Activated naive CD8-positive, alpha-beta T cell treated with anti-CD3 and anti-CD28 coated beads, Interleukin-2, amount 50 U/mL, for 24 hours (primary cell): ENCODE measurements at regions not wholly inside any gene's neighbourhood (a gene's known extent, or its start where the extent isn't known, plus 50 kb on each side); places are given as distances from the start of the nearest gene placed in this dataset.

Experiments
- ATAC-seq: fragments of 150-1000 bp; cut with Tn5 transposase; one replicate; pipeline ENCODE4 v1.10.0; 2021
- DNase-seq: peaks from one replicate; pipeline ENCODE4 v3.0.0; 2021
- H3K27ac Mint-ChIP-seq: one replicate; pipeline ENCODE4 v1.8.0; 2021; ENCODE audit warnings: mild to moderate bottlenecking, mixed read lengths
- H3K27me3 Mint-ChIP-seq: one replicate; pipeline ENCODE4 v1.8.0; 2021; ENCODE audit warnings: mixed read lengths
- H3K36me3 Mint-ChIP-seq: one replicate; pipeline ENCODE4 v1.8.0; 2021; ENCODE audit warnings: low read depth, mixed read lengths
- H3K4me1 Mint-ChIP-seq: one replicate; pipeline ENCODE4 v1.8.0; 2021; ENCODE audit warnings: mixed read lengths
- H3K4me3 Mint-ChIP-seq: one replicate; pipeline ENCODE4 v1.8.0; 2021; ENCODE audit warnings: mild to moderate bottlenecking, moderate library complexity, mixed read lengths
- H3K9me3 Mint-ChIP-seq: one replicate; pipeline ENCODE4 v1.8.0; 2021; ENCODE audit warnings: mixed read lengths

GRCh38 chr6:140768133-140768532, 1364.6 kb upstream of the GJE1 start:
- H3K36me3 Mint-ChIP-seq: no peaks in the 10 kb centered on the region
- no peaks in the 10 kb centered on the region for H3K4me1 Mint-ChIP-seq
- DNase-seq (no peak), ATAC-seq (no peak)
- peaks cover 3% of the 10 kb centered on the region for H3K27me3 Mint-ChIP-seq
- H3K27ac Mint-ChIP-seq: no peak overlapping the region
- no peak overlapping the region for H3K4me3 Mint-ChIP-seq
- H3K9me3 Mint-ChIP-seq: peaks cover 20% of the 10 kb centered on the region

- H3K27ac Mint-ChIP-seq: no peak overlapping the region
- no peak for ATAC-seq
- no peak for DNase-seq
- H3K36me3 Mint-ChIP-seq: no peaks in the 10 kb centered on the region
- no peak overlapping the region for H3K4me3 Mint-ChIP-seq
- peaks cover 2% of the 10 kb centered on the region for H3K27me3 Mint-ChIP-seq
- H3K4me1 Mint-ChIP-seq: no peaks in the 10 kb centered on the region
- peaks cover 20% of the 10 kb centered on the region for H3K9me3 Mint-ChIP-seq
Observed at GRCh38 chr6:140766999-140767398, 1365.7 kb upstream of the GJE1 start.

GRCh38 chr6:140758169-140758877, 1374.4 kb upstream of the GJE1 start:
- H3K36me3 Mint-ChIP-seq: no peaks in the 10 kb centered on the region
- H3K4me3 Mint-ChIP-seq: no peak overlapping the region
- H3K4me1 Mint-ChIP-seq: no peaks in the 10 kb centered on the region
- no peak for ATAC-seq
- no peaks in the 10 kb centered on the region for H3K9me3 Mint-ChIP-seq
- H3K27me3 Mint-ChIP-seq: peaks cover 4% of the 10 kb centered on the region
- H3K27ac Mint-ChIP-seq: no peak overlapping the region
- DNase-seq: no peak

GRCh38 chr6:140752234-140752633, 1377.8 kb upstream of the CITED2 start:
- H3K9me3 Mint-ChIP-seq: peaks cover 16% of the 10 kb centered on the region
- no peaks in the 10 kb centered on the region for H3K4me1 Mint-ChIP-seq
- ATAC-seq (no peak), DNase-seq (no peak)
- no peak overlapping the region for H3K27ac Mint-ChIP-seq
- peaks cover 2% of the 10 kb centered on the region for H3K27me3 Mint-ChIP-seq
- H3K4me3 Mint-ChIP-seq: no peak overlapping the region
- no peaks in the 10 kb centered on the region for H3K36me3 Mint-ChIP-seq

DNA sequence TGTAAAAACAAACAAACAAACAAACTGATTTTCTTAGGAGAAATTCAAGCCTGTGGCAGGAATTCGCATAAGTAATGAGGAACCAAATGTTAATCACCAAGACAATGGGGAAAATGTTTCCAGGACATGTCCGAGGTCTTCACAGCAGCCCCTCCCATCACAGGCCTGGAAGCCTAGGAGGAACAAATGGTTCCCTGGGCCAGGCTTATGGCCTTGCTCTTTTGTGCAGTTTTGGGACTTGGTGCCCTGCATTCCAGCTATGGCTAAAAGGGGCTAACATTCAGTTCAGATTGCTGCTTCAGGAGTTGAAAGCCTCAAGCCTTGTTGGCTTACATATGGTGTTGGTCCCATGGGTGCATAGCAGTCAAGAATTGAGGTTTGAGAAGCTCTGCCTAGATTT, 1372.7 kb upstream of the CITED2 start:
- DNase-seq: no peak
- H3K4me1 Mint-ChIP-seq: no peaks in the 10 kb centered on the region
- peaks cover 20% of the 10 kb centered on the region for H3K9me3 Mint-ChIP-seq
- no peak for ATAC-seq
- H3K36me3 Mint-ChIP-seq: peaks cover 3% of the 10 kb centered on the region
- H3K27me3 Mint-ChIP-seq: no peaks in the 10 kb centered on the region
- no peak overlapping the region for H3K27ac Mint-ChIP-seq
- H3K4me3 Mint-ChIP-seq: no peak overlapping the region

GRCh38 chr6:140744659-140745320, 1370.3 kb upstream of the CITED2 start:
- DNase-seq: no peak

GRCh38 chr6:140736231-140736630, 1361.8 kb upstream of the CITED2 start:
- Mint-ChIP-seq H3K27me3 (peaks cover 2% of the 10 kb centered on the region), H3K4me1 (no peaks in the 10 kb centered on the region), H3K4me3 (no peak overlapping the region), H3K27ac (no peak overlapping the region), H3K36me3 (no peaks in the 10 kb centered on the region), H3K9me3 (no peaks in the 10 kb centered on the region)
- DNase-seq (no peak), ATAC-seq (no peak)

More at GRCh38 chr6:140744659-140745320, 1370.3 kb upstream of the CITED2 start:
- H3K27me3 Mint-ChIP-seq: no peaks in the 10 kb centered on the region
- H3K27ac Mint-ChIP-seq: no peak overlapping the region
- peaks cover 20% of the 10 kb centered on the region for H3K9me3 Mint-ChIP-seq
- H3K4me3 Mint-ChIP-seq: no peak overlapping the region
- no peaks in the 10 kb centered on the region for H3K4me1 Mint-ChIP-seq
- peaks cover 3% of the 10 kb centered on the region for H3K36me3 Mint-ChIP-seq
- no peak for ATAC-seq

GRCh38 chr6:140732991-140733390, 1358.5 kb upstream of the CITED2 start:
- no peaks in the 10 kb centered on the region for H3K36me3 Mint-ChIP-seq
- peaks cover 2% of the 10 kb centered on the region for H3K27me3 Mint-ChIP-seq
- peaks cover 2% of the 10 kb centered on the region for H3K4me1 Mint-ChIP-seq
- ATAC-seq (no peak), DNase-seq (no peak)
- no peak overlapping the region for H3K27ac Mint-ChIP-seq
- no peaks in the 10 kb centered on the region for H3K9me3 Mint-ChIP-seq
- H3K4me3 Mint-ChIP-seq: no peak overlapping the region

DNA sequence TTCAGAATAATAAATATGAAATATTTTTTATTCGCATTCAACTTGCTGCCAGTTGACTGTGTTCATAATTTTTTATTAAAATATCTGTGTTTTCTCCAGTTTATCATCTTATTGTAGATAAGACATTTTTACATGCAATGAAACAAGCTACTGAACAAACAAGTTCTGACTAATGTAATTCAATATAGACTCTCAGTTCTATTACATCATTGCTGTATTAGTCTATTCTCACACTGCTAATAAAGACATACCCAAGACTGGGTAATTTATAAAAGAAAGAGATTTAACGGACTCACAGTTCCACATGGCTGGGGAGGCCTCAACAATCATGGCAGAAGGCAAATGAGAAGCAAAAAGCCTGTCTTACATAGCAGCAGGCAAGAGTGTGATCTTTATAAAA, 1357.7 kb upstream of the CITED2 start:
- DNase-seq (no peak), ATAC-seq (no peak)
- no peaks in the 10 kb centered on the region for H3K27me3 Mint-ChIP-seq
- H3K4me3 Mint-ChIP-seq: no peak overlapping the region
- H3K27ac Mint-ChIP-seq: no peak overlapping the region
- no peaks in the 10 kb centered on the region for H3K9me3 Mint-ChIP-seq
- peaks cover 2% of the 10 kb centered on the region for H3K4me1 Mint-ChIP-seq
- no peaks in the 10 kb centered on the region for H3K36me3 Mint-ChIP-seq

DNA sequence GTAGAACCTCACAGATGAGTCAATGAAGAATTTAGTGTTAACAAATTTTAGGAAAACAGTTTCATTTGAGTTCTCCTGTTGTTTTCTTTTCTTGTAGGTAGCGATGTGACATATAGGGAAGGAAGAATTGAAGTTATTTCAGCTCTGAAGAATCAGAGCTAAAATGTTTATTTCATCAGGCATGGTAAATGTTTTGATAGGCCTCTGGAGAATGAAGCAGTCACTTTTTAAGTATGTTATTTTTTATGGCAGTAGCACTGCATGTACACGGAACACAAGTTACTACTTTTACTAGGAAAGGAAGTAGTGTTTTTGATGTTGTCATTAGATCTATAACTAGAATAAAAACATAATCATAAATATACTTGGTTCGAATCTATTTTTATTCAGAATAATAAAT, 1357.3 kb upstream of the CITED2 start:
- H3K36me3 Mint-ChIP-seq: no peaks in the 10 kb centered on the region

DNA sequence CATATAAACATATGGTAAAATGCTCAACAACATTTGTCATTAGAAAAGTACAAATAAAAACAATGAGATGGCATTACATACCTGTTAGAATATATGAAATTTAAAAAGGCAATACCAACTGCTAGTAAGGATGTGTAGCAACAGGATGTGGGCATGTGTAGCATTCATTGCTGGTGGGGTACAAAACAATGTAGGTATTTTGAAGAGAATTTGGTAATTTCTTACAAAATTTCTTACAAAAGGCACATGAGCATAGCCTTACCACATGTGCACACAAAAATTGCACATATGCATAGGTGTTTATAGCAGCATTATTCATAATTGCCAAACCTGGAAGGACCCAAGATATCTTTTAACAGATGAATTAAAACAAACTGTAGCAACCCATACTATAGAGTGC, 1355.1 kb upstream of the CITED2 start:
- no peaks in the 10 kb centered on the region for H3K36me3 Mint-ChIP-seq
- H3K9me3 Mint-ChIP-seq: no peaks in the 10 kb centered on the region
- H3K27ac Mint-ChIP-seq: no peak overlapping the region
- H3K27me3 Mint-ChIP-seq: no peaks in the 10 kb centered on the region
- ATAC-seq (no peak), DNase-seq (no peak)
- H3K4me1 Mint-ChIP-seq: peaks cover 2% of the 10 kb centered on the region
- no peak overlapping the region for H3K4me3 Mint-ChIP-seq

More for the DNA sequence above, 1357.3 kb upstream of the CITED2 start:
- ATAC-seq (no peak), DNase-seq (no peak)
- H3K4me1 Mint-ChIP-seq: peaks cover 2% of the 10 kb centered on the region
- no peak overlapping the region for H3K27ac Mint-ChIP-seq
- no peaks in the 10 kb centered on the region for H3K9me3 Mint-ChIP-seq
- no peaks in the 10 kb centered on the region for H3K27me3 Mint-ChIP-seq
- H3K4me3 Mint-ChIP-seq: no peak overlapping the region

DNA sequence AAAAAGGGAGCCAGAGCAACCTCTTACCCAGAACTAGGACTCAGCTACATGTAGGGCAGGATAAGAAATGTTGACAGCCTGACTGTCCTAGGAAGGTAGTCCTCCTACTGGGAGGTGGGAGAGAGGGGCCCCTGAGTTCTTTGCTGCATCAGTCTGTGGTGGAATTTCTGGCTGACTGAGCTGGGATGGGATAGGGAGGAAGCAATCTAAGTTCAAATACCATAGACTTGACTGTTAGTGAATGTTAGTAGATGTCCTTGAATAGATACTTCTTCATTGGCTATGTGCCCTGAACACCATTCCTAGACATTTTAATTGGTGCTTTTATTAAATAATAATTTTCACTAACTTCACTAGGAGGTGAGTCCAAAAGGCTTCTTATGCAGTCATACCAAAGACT, 1343.6 kb upstream of the CITED2 start:
- ATAC-seq (no peak), DNase-seq (no peak)
- Mint-ChIP-seq H3K4me1 (no peaks in the 10 kb centered on the region), H3K27ac (no peak overlapping the region), H3K4me3 (no peak overlapping the region), H3K36me3 (no peaks in the 10 kb centered on the region), H3K27me3 (no peaks in the 10 kb centered on the region), H3K9me3 (peaks cover 10% of the 10 kb centered on the region)

- H3K9me3 Mint-ChIP-seq: peaks cover 12% of the 10 kb centered on the region
- H3K27me3 Mint-ChIP-seq: no peaks in the 10 kb centered on the region
- no peak overlapping the region for H3K4me3 Mint-ChIP-seq
- no peak overlapping the region for H3K27ac Mint-ChIP-seq
- no peak for DNase-seq
- no peak for ATAC-seq
- H3K4me1 Mint-ChIP-seq: peaks cover 6% of the 10 kb centered on the region
- no peaks in the 10 kb centered on the region for H3K36me3 Mint-ChIP-seq
Observed at GRCh38 chr6:140713495-140713894, 1339.0 kb upstream of the CITED2 start.

DNA sequence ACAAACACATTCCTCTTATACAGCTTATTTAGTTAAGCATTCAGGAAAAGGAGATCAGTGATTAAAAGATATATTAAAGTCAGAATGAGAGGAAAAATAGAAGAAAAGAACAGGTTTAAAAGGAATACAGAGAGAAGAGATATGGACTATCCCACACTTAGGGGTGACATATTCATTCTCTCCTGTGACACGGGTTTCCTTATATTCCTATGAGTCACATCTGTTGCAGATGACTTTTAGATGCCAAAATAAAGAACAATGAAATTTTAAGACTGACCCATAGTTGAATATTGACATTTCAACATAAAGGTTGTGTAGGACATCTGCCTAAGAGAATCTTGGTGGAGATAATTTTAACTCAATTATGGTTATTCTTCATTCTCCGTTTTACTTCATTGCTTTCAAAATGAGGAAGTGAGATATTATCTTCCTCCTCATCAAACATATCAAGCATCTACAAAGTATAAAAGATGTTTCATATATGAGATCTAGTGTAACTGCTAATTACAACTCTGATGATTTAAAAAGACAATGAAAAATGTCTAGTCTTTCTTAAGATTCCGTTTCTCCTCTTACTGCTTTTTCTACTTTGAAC, 1336.7 kb upstream of the CITED2 start:
- no peaks in the 10 kb centered on the region for H3K27me3 Mint-ChIP-seq
- peaks cover 7% of the 10 kb centered on the region for H3K9me3 Mint-ChIP-seq
- H3K4me3 Mint-ChIP-seq: no peak overlapping the region
- H3K4me1 Mint-ChIP-seq: peaks cover 6% of the 10 kb centered on the region
- ATAC-seq (no peak), DNase-seq (no peak)
- H3K27ac Mint-ChIP-seq: no peak overlapping the region
- no peaks in the 10 kb centered on the region for H3K36me3 Mint-ChIP-seq

- Mint-ChIP-seq H3K9me3 (peaks cover 3% of the 10 kb centered on the region), H3K36me3 (no peaks in the 10 kb centered on the region), H3K4me3 (no peak overlapping the region), H3K27ac (no peak overlapping the region), H3K4me1 (peaks cover 6% of the 10 kb centered on the region), H3K27me3 (no peaks in the 10 kb centered on the region)
- DNase-seq: no peak
- ATAC-seq: no peak
Observed at GRCh38 chr6:140708441-140708840, 1334.0 kb upstream of the CITED2 start.
